ENCODE measurements at regions not wholly inside any gene's neighbourhood (a gene's known extent, or its start where the extent isn't known, plus 50 kb on each side); places are given as distances from the start of the nearest gene placed in this dataset.
"Not testable (repeated sequence)": the region's sequence is repeated elsewhere in the genome, so short reads cannot be mapped to it uniquely, and the experiment has no call there.

- H3K27ac ChIP-seq (ENCODE audit: insufficient read depth in 1 of 2, low read depth in 1 of 2, low read length in 2 of 2, poor library complexity in 1 of 2, severe bottlenecking in 2 of 2); POLR2A ChIA-PET; CTCF ChIA-PET; H3K27me3 ChIP-seq (replicated peaks in 2 of 5; ENCODE audit: control insufficient read depth in 4 of 5, insufficient read depth in 5 of 5, low read length in 4 of 5); H3K4me1 ChIP-seq (ENCODE audit: control extremely low read depth in 1 of 4, control insufficient read depth in 4 of 4, insufficient read depth in 4 of 4, low read length in 3 of 4); H3K9me3 ChIP-seq (ENCODE audit: control extremely low read depth in 1 of 5, control insufficient read depth in 4 of 5, insufficient read depth in 2 of 5, low read depth in 1 of 5, low read length in 4 of 5); H3K36me3 ChIP-seq (ENCODE audit: control insufficient read depth in 4 of 4, insufficient read depth in 4 of 4, low read length in 3 of 4): not testable (repeated sequence)
- DNase-seq = peak in 2 of 3 donors; percentile 26 to 50
- WGBS (ENCODE audit: insufficient coverage) = 0% methylated on average over 4 of the region's 62 CpGs
- peak overlapping the region in 5 of 7 experiments; percentile 19 to 55 (median 31) for H3K4me3 ChIP-seq (ENCODE audit: control insufficient read depth in 1 of 7, extremely low read depth in 1 of 7, insufficient read depth in 4 of 7, low read depth in 2 of 7, low read length in 6 of 7)
These were observed 66.3 kb downstream of the FAM72C start for GRCh38 chr1:143905214-143906179.

GRCh38 chr1:143904622-143904979 is 67.2 kb downstream of the FAM72C start:
- H3K27me3 ChIP-seq (replicated peaks in 2 of 5; ENCODE audit: control insufficient read depth in 4 of 5, insufficient read depth in 5 of 5, low read length in 4 of 5); H3K9me3 ChIP-seq (ENCODE audit: control extremely low read depth in 1 of 5, control insufficient read depth in 4 of 5, insufficient read depth in 2 of 5, low read depth in 1 of 5, low read length in 4 of 5); H3K36me3 ChIP-seq (ENCODE audit: control insufficient read depth in 4 of 4, insufficient read depth in 4 of 4, low read length in 3 of 4); DNase-seq; POLR2A ChIA-PET; H3K27ac ChIP-seq (ENCODE audit: insufficient read depth in 1 of 2, low read depth in 1 of 2, low read length in 2 of 2, poor library complexity in 1 of 2, severe bottlenecking in 2 of 2); CTCF ChIA-PET; H3K4me1 ChIP-seq (ENCODE audit: control extremely low read depth in 1 of 4, control insufficient read depth in 4 of 4, insufficient read depth in 4 of 4, low read length in 3 of 4): not testable (repeated sequence)
- WGBS (ENCODE audit: insufficient coverage) = no CpG with 5 or more reads among the region's 12 CpGs
- peak overlapping the region in 1 of 7 experiments; percentile 40 for H3K4me3 ChIP-seq (ENCODE audit: control insufficient read depth in 1 of 7, extremely low read depth in 1 of 7, insufficient read depth in 4 of 7, low read depth in 2 of 7, low read length in 6 of 7)

GRCh38 chr1:143903899-143904621 is 67.7 kb downstream of the FAM72C start:
- H3K27ac ChIP-seq (ENCODE audit: insufficient read depth in 1 of 2, low read depth in 1 of 2, low read length in 2 of 2, poor library complexity in 1 of 2, severe bottlenecking in 2 of 2); POLR2A ChIA-PET; H3K27me3 ChIP-seq (replicated peaks in 2 of 5; ENCODE audit: control insufficient read depth in 4 of 5, insufficient read depth in 5 of 5, low read length in 4 of 5); H3K9me3 ChIP-seq (ENCODE audit: control extremely low read depth in 1 of 5, control insufficient read depth in 4 of 5, insufficient read depth in 2 of 5, low read depth in 1 of 5, low read length in 4 of 5); H3K4me1 ChIP-seq (ENCODE audit: control extremely low read depth in 1 of 4, control insufficient read depth in 4 of 4, insufficient read depth in 4 of 4, low read length in 3 of 4); H3K36me3 ChIP-seq (ENCODE audit: control insufficient read depth in 4 of 4, insufficient read depth in 4 of 4, low read length in 3 of 4); CTCF ChIA-PET: not testable (repeated sequence)
- WGBS (ENCODE audit: insufficient coverage) = 83% methylated on average over 4 of the region's 48 CpGs
- peak in 2 of 3 donors; percentile 2 to 9 for DNase-seq
- peak overlapping the region in 1 of 7 experiments; percentile 40 for H3K4me3 ChIP-seq (ENCODE audit: control insufficient read depth in 1 of 7, extremely low read depth in 1 of 7, insufficient read depth in 4 of 7, low read depth in 2 of 7, low read length in 6 of 7)

GRCh38 chr1:143896377-143896776 is 75.4 kb downstream of the FAM72C start:
- H3K4me3 ChIP-seq (ENCODE audit: control insufficient read depth in 1 of 7, extremely low read depth in 1 of 7, insufficient read depth in 4 of 7, low read depth in 2 of 7, low read length in 6 of 7); POLR2A ChIA-PET; H3K36me3 ChIP-seq (ENCODE audit: control insufficient read depth in 4 of 4, insufficient read depth in 4 of 4, low read length in 3 of 4); H3K4me1 ChIP-seq (ENCODE audit: control extremely low read depth in 1 of 4, control insufficient read depth in 4 of 4, insufficient read depth in 4 of 4, low read length in 3 of 4); H3K27me3 ChIP-seq (replicated peaks in 2 of 5; ENCODE audit: control insufficient read depth in 4 of 5, insufficient read depth in 5 of 5, low read length in 4 of 5); H3K9me3 ChIP-seq (ENCODE audit: control extremely low read depth in 1 of 5, control insufficient read depth in 4 of 5, insufficient read depth in 2 of 5, low read depth in 1 of 5, low read length in 4 of 5); H3K27ac ChIP-seq (ENCODE audit: insufficient read depth in 1 of 2, low read depth in 1 of 2, low read length in 2 of 2, poor library complexity in 1 of 2, severe bottlenecking in 2 of 2); CTCF ChIA-PET; DNase-seq: not testable (repeated sequence)
- no CpG with 5 or more reads among the region's 1 CpG for WGBS (ENCODE audit: insufficient coverage)

- WGBS (ENCODE audit: insufficient coverage) = no CpG with 5 or more reads among the region's 53 CpGs
- H3K4me3 ChIP-seq (ENCODE audit: control insufficient read depth in 1 of 7, extremely low read depth in 1 of 7, insufficient read depth in 4 of 7, low read depth in 2 of 7, low read length in 6 of 7) = peak overlapping the region in 1 of 7 experiments; percentile 26
- H3K36me3 ChIP-seq (ENCODE audit: control insufficient read depth in 4 of 4, insufficient read depth in 4 of 4, low read length in 3 of 4); CTCF ChIA-PET; H3K9me3 ChIP-seq (ENCODE audit: control extremely low read depth in 1 of 5, control insufficient read depth in 4 of 5, insufficient read depth in 2 of 5, low read depth in 1 of 5, low read length in 4 of 5); H3K4me1 ChIP-seq (ENCODE audit: control extremely low read depth in 1 of 4, control insufficient read depth in 4 of 4, insufficient read depth in 4 of 4, low read length in 3 of 4); H3K27ac ChIP-seq (ENCODE audit: insufficient read depth in 1 of 2, low read depth in 1 of 2, low read length in 2 of 2, poor library complexity in 1 of 2, severe bottlenecking in 2 of 2); POLR2A ChIA-PET; H3K27me3 ChIP-seq (replicated peaks in 2 of 5; ENCODE audit: control insufficient read depth in 4 of 5, insufficient read depth in 5 of 5, low read length in 4 of 5): not testable (repeated sequence)
- peak in 1 of 3 donors; percentile 43 for DNase-seq
These were observed 86.7 kb downstream of the FAM72C start for GRCh38 chr1:143884932-143885574.

GRCh38 chr1:143884532-143884931 is 87.3 kb downstream of the FAM72C start:
- peak overlapping the region in 1 of 7 experiments; percentile 26 for H3K4me3 ChIP-seq (ENCODE audit: control insufficient read depth in 1 of 7, extremely low read depth in 1 of 7, insufficient read depth in 4 of 7, low read depth in 2 of 7, low read length in 6 of 7)
- H3K4me1 ChIP-seq (ENCODE audit: control extremely low read depth in 1 of 4, control insufficient read depth in 4 of 4, insufficient read depth in 4 of 4, low read length in 3 of 4); H3K27me3 ChIP-seq (replicated peaks in 2 of 5; ENCODE audit: control insufficient read depth in 4 of 5, insufficient read depth in 5 of 5, low read length in 4 of 5); CTCF ChIA-PET; POLR2A ChIA-PET; H3K27ac ChIP-seq (ENCODE audit: insufficient read depth in 1 of 2, low read depth in 1 of 2, low read length in 2 of 2, poor library complexity in 1 of 2, severe bottlenecking in 2 of 2); H3K36me3 ChIP-seq (ENCODE audit: control insufficient read depth in 4 of 4, insufficient read depth in 4 of 4, low read length in 3 of 4); H3K9me3 ChIP-seq (ENCODE audit: control extremely low read depth in 1 of 5, control insufficient read depth in 4 of 5, insufficient read depth in 2 of 5, low read depth in 1 of 5, low read length in 4 of 5); DNase-seq: not testable (repeated sequence)
- no CpG with 5 or more reads among the region's 38 CpGs for WGBS (ENCODE audit: insufficient coverage)

All from common myeloid progenitor, CD34-positive (primary cell).